ENCODE measurements at regions not wholly inside any gene's neighbourhood (a gene's known extent, or its start where the extent isn't known, plus 50 kb on each side); places are given as distances from the start of the nearest gene placed in this dataset.

DNA sequence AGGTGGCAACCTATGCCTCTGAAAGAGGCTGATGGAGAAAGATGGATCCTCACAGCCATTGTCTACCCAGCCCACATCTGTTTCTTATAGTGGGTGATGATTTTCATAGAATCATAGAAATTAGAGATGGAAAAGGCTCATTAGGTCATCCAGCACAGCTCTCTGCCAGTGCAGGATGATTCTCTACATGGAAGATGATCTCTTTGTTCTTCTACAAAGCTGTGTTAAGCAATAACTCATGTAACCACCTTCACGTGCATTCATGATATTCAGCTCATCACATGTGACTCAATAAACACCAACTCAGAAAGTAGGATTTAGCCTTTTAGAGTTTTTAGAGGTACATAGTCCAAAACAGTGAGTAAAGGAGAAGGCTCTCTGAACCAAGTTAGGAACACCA is 539.4 kb upstream of the ID2 start:
- no peaks in the 10 kb centered on the region for H3K9me3 ChIP-seq (ENCODE audit: control insufficient read depth, low read depth, low read length)
- H2BK12ac ChIP-seq (ENCODE audit: insufficient read length, low read depth, low read length), result no peak overlapping the region
- H2BK5ac ChIP-seq (ENCODE audit: insufficient read length, low read length), result no peak overlapping the region
- Mint-ChIP-seq H3K9me3 (no peaks in the 10 kb centered on the region; a peak in 1 of 5 replicates), H3K4me1 (no peaks in the 10 kb centered on the region), H3K27ac (no peak overlapping the region), H3K36me3 (ENCODE audit: insufficient read depth in 1 of 3, low read depth in 3 of 3) (no peaks in the 10 kb centered on the region), H3K27me3 (ENCODE audit: low read depth) (no peaks in the 10 kb centered on the region; the same call in 1 of the 2 replicates), H3K4me3 (no peak overlapping the region)
- no peaks in the 10 kb centered on the region for H3K79me1 ChIP-seq (ENCODE audit: insufficient read depth, low read depth, low read length, poor library complexity, severe bottlenecking)
- H4K8ac ChIP-seq (replicated peaks; ENCODE audit: insufficient read length, low read depth, low read length), result no peak overlapping the region
- H3K18ac ChIP-seq (ENCODE audit: insufficient read length, low read depth, low read length), result no peak overlapping the region
- TF ChIP-seq, protein P1, sequence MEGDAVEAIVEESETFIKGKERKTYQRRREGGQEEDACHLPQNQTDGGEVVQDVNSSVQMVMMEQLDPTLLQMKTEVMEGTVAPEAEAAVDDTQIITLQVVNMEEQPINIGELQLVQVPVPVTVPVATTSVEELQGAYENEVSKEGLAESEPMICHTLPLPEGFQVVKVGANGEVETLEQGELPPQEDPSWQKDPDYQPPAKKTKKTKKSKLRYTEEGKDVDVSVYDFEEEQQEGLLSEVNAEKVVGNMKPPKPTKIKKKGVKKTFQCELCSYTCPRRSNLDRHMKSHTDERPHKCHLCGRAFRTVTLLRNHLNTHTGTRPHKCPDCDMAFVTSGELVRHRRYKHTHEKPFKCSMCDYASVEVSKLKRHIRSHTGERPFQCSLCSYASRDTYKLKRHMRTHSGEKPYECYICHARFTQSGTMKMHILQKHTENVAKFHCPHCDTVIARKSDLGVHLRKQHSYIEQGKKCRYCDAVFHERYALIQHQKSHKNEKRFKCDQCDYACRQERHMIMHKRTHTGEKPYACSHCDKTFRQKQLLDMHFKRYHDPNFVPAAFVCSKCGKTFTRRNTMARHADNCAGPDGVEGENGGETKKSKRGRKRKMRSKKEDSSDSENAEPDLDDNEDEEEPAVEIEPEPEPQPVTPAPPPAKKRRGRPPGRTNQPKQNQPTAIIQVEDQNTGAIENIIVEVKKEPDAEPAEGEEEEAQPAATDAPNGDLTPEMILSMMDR (conservative IDR thresholded peaks at IDR 0.05), result no peak
- no peaks in the 10 kb centered on the region for H3K4me1 ChIP-seq (ENCODE audit: insufficient read depth, low read length)
- H3K56ac ChIP-seq (ENCODE audit: insufficient read length, low read depth, low read length), result no peak overlapping the region
- no peak overlapping the region for H3K9ac ChIP-seq (ENCODE audit: extremely low read depth, insufficient read length, low read length)
- no peak overlapping the region for H3K23ac ChIP-seq (ENCODE audit: insufficient read length, low read depth, low read length)
- H3K23me2 ChIP-seq (ENCODE audit: insufficient read length, low read depth, low read length, poor library complexity, severe bottlenecking), result no peaks in the 10 kb centered on the region
- no peak overlapping the region for H2BK120ac ChIP-seq (ENCODE audit: low read depth, low read length, poor library complexity, severe bottlenecking)
- H4K91ac ChIP-seq (ENCODE audit: insufficient read length, low read depth, low read length), result no peak overlapping the region
- no peak for DNase-seq
- H3T11ph ChIP-seq (ENCODE audit: low read length), result no peak overlapping the region
- H4K20me1 ChIP-seq (ENCODE audit: control insufficient read depth, insufficient read depth, insufficient read length), result no peaks in the 10 kb centered on the region
- WGBS (ENCODE audit: extremely low coverage, insufficient read length, low lambda C conversion rate), result no CpG with 5 or more reads among the region's 1 CpG
- no peak overlapping the region for H3K27ac ChIP-seq (ENCODE audit: insufficient read length, low read depth, low read length)
- H2AK5ac ChIP-seq (ENCODE audit: insufficient read length, low read length), result no peak overlapping the region
- H3K4me2 ChIP-seq (ENCODE audit: insufficient read depth, insufficient read length, low read length), result no peak overlapping the region
- H2AFZ ChIP-seq (ENCODE audit: low read length), result no peak overlapping the region
- no peaks in the 10 kb centered on the region for H3K79me2 ChIP-seq (ENCODE audit: insufficient read depth, low read length)
- no peak overlapping the region for H3K14ac ChIP-seq (ENCODE audit: insufficient read depth, low read length)
- no peak overlapping the region for H2BK15ac ChIP-seq (ENCODE audit: low read depth, low read length)
- no peak overlapping the region for H3K4ac ChIP-seq (ENCODE audit: low read depth, low read length)
- no peak overlapping the region for H2BK20ac ChIP-seq (ENCODE audit: low read depth, low read length, poor library complexity, severe bottlenecking)
- no peak overlapping the region for H4K5ac ChIP-seq (ENCODE audit: insufficient read length, low read depth, low read length)
- H3K27me3 ChIP-seq (ENCODE audit: insufficient read depth, low read length), result no peaks in the 10 kb centered on the region

Data from H9 (cell line).